A673 (cell line): ENCODE measurements at regions not wholly inside any gene's neighbourhood (a gene's known extent, or its start where the extent isn't known, plus 50 kb on each side); places are given as distances from the start of the nearest gene placed in this dataset.

Experiments
- CTCF ChIP-seq: fragments of 300-800, 200-600 bp; sonication (generic); conservative IDR thresholded peaks from 2 replicates; pipeline ENCODE4 v1.5.1; 2017; ENCODE audit warnings: low read depth, mild to moderate bottlenecking, antibody characterized with exemption, low read length, moderate library complexity, mixed read lengths
- EZH2 ChIP-seq: fragments of 200-600 bp; sonication (generic); IDR thresholded peaks from 2 replicates; pipeline ENCODE4 v1.6.1; 2017; ENCODE audit warnings: borderline replicate concordance, low read depth, mild to moderate bottlenecking, mixed read lengths, antibody characterized with exemption, low read length; ENCODE audit not compliant: poor library complexity, severe bottlenecking

GRCh38 chr5:68151812-68152211 lies 63.7 kb upstream of the PIK3R1 start:
- TF ChIP-seq CTCF (no peak), EZH2 (no peak)
